ENCODE measurements at regions not wholly inside any gene's neighbourhood (a gene's known extent, or its start where the extent isn't known, plus 50 kb on each side); places are given as distances from the start of the nearest gene placed in this dataset.

DNA sequence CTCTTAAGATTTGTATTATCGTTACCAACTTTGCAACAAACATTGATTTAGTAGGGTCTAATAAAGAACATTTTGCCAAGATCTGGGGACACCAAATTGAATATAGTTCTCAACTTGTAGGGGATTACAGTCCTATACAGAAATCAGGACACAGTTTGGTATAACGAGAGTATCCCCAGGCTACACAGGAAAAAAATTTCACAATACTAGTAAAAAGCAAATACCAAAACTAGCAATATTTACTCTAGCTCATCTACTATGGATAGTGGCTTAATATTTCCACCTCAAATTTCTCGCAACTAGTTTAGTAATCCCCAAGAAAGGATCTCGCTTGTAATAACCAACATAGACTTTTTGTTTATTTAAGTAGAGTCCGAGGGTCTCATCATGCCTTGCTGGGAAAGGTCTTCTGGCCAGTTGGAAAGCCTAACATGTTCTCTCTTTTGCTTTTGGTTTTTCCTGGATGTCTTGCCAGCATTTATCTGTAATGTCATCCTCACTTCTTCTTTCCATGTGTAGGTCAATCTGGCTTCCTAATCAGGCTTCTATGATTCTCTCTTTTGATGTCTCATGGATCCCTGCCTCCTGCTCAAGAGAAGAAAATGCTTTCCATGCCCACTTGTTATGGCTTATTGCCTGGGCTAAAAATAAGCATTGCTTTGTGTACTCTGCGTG is 104.7 kb upstream of the KCNK2 start:
- DNase-seq, result no peak
- Histone ChIP-seq H3K4me2 (ENCODE audit: low read length) (no peak overlapping the region), H3K4ac (ENCODE audit: low read depth, low read length) (no peak overlapping the region), H2AK5ac (ENCODE audit: low read length) (no peak overlapping the region), H4K5ac (ENCODE audit: low read length) (no peak overlapping the region), H3K27me3 (ENCODE audit: insufficient read depth, low read length, poor library complexity) (no peaks in the 10 kb centered on the region), H3K36me3 (ENCODE audit: control insufficient read depth, insufficient read depth, low read length) (no peaks in the 10 kb centered on the region), H3K4me1 (ENCODE audit: control insufficient read depth, low read depth, low read length) (peaks cover 3% of the 10 kb centered on the region), H4K8ac (ENCODE audit: low read depth, low read length) (no peak overlapping the region), H3K79me2 (ENCODE audit: control insufficient read depth, insufficient read depth, low read length) (no peaks in the 10 kb centered on the region), H2BK5ac (ENCODE audit: low read length) (no peak overlapping the region), H3K9ac (ENCODE audit: low read length) (no peak overlapping the region), H3K18ac (ENCODE audit: low read length) (no peak overlapping the region), H3K4me3 (ENCODE audit: low read length) (no peak overlapping the region), H2BK15ac (replicated peaks; ENCODE audit: low read depth) (no peak overlapping the region), H2BK120ac (ENCODE audit: low read depth, low read length) (no peak overlapping the region), H3K79me1 (ENCODE audit: low read length) (no peaks in the 10 kb centered on the region), H3K27ac (ENCODE audit: low read depth, low read length) (no peak overlapping the region), H3K23ac (ENCODE audit: low read length) (no peak overlapping the region), H3K56ac (ENCODE audit: low read length) (no peak overlapping the region)
- no CpG with 5 or more reads among the region's 6 CpGs for WGBS (ENCODE audit: extremely low coverage, insufficient coverage, low lambda C conversion rate)

DNA sequence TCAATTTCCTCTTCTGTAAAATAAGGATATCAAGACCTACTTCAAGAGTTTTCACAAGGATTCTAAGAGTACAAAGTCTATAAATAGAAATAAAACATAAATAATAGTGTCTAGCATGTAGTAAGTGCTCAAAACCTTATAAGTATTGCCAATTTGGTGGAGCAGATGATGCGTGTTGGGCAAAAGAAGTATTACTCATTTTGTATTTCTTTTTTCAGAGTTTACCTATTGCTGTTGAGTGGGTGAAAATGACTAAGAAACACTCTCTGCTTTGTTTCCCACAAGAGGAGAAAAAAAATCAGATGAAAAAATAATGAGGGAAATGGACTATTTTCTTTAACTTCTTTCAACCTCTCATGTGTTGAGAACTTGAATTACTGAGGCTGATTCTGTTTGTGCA is 103.3 kb upstream of the KCNK2 start:
- no peaks in the 10 kb centered on the region for H3K36me3 ChIP-seq (ENCODE audit: control insufficient read depth, insufficient read depth, low read length)
- H3K23ac ChIP-seq (ENCODE audit: low read length), result no peak overlapping the region
- H2BK120ac ChIP-seq (ENCODE audit: low read depth, low read length), result no peak overlapping the region
- no CpG with 5 or more reads among the region's 1 CpG for WGBS (ENCODE audit: extremely low coverage, insufficient coverage, low lambda C conversion rate)
- DNase-seq, result no peak
- H3K27ac ChIP-seq (ENCODE audit: low read depth, low read length), result no peak overlapping the region
- H2BK5ac ChIP-seq (ENCODE audit: low read length), result no peak overlapping the region
- H2AK5ac ChIP-seq (ENCODE audit: low read length), result no peak overlapping the region
- no peak overlapping the region for H3K4me3 ChIP-seq (ENCODE audit: low read length)
- H3K79me2 ChIP-seq (ENCODE audit: control insufficient read depth, insufficient read depth, low read length), result no peaks in the 10 kb centered on the region
- H3K18ac ChIP-seq (ENCODE audit: low read length), result no peak overlapping the region
- no peak overlapping the region for H3K9ac ChIP-seq (ENCODE audit: low read length)
- H4K5ac ChIP-seq (ENCODE audit: low read length), result no peak overlapping the region
- H3K79me1 ChIP-seq (ENCODE audit: low read length), result no peaks in the 10 kb centered on the region
- H3K4me2 ChIP-seq (ENCODE audit: low read length), result no peak overlapping the region
- H3K27me3 ChIP-seq (ENCODE audit: insufficient read depth, low read length, poor library complexity), result no peaks in the 10 kb centered on the region
- H4K8ac ChIP-seq (ENCODE audit: low read depth, low read length), result no peak overlapping the region
- no peaks in the 10 kb centered on the region for H3K4me1 ChIP-seq (ENCODE audit: control insufficient read depth, low read depth, low read length)
- no peak overlapping the region for H2BK15ac ChIP-seq (replicated peaks; ENCODE audit: low read depth)
- no peak overlapping the region for H3K56ac ChIP-seq (ENCODE audit: low read length)
- H3K4ac ChIP-seq (ENCODE audit: low read depth, low read length), result no peak overlapping the region

DNA sequence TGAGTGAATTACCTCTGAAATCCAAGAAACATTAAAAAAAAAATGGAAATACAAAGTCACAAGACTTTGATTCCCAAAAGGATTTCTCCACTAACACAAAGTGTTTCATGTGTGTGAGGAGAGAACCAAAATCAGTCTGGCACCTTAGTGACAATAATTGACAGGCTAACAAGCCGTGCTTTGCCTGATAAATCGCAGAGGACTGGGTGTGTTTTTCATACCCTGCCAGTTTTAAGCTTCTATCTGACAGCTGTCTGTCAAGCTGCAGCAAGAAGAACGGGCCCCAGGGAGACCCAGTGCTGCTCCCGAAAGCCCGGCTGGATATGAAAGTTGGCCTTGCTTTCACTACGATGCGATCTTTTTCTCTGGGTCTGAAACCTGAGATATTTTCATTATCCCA is 101.6 kb upstream of the KCNK2 start:
- no CpG with 5 or more reads among the region's 7 CpGs for WGBS (ENCODE audit: extremely low coverage, insufficient coverage, low lambda C conversion rate)
- DNase-seq, result no peak
- H2BK15ac ChIP-seq (replicated peaks; ENCODE audit: low read depth), result no peak overlapping the region

DNA sequence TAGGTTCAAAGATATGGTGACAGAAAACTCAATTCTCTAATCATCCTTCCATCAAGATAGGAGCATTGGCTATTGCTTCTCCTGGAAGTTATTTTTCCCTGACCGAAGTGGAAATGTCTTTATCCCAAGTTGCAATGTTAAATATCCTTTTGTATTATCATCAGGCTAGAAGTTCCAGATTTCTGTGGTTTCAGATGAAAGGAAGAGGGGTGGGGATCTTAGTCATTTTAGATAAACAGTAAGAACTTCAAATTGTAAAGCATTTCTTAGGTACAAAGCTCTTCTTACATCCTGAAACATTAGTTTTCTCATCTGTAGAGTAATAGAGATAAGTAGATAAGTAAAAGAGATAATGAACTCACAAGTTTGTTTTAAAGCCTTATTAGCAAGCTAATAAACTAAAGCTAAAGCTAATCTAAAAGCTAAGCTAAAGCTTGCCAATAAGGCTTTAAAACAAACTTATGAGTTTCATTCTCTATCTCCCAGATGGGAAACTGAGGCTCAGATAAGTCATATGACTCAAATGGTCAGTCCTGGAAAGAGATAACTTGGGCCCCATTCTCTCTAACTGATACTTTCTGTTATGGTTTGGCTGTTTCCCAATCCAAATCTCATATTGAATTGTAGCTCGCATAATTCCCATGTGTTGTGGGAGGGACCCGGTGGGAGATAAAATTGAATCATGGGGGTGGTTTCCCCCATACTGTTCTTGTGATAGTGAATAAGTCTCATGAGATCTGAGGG is 99.2 kb upstream of the KCNK2 start:
- Histone ChIP-seq H4K8ac (ENCODE audit: low read depth, low read length) (no peak overlapping the region), H3K36me3 (ENCODE audit: control insufficient read depth, insufficient read depth, low read length) (no peaks in the 10 kb centered on the region), H2AK5ac (ENCODE audit: low read length) (no peak overlapping the region), H2BK120ac (ENCODE audit: low read depth, low read length) (no peak overlapping the region), H3K79me2 (ENCODE audit: control insufficient read depth, insufficient read depth, low read length) (no peaks in the 10 kb centered on the region), H3K56ac (ENCODE audit: low read length) (no peak overlapping the region), H3K4me3 (ENCODE audit: low read length) (no peak overlapping the region), H2BK15ac (replicated peaks; ENCODE audit: low read depth) (no peak overlapping the region), H3K4me2 (ENCODE audit: low read length) (no peak overlapping the region), H3K23ac (ENCODE audit: low read length) (no peak overlapping the region), H3K4ac (ENCODE audit: low read depth, low read length) (no peak overlapping the region), H3K27ac (ENCODE audit: low read depth, low read length) (no peak overlapping the region), H3K79me1 (ENCODE audit: low read length) (no peaks in the 10 kb centered on the region), H2BK5ac (ENCODE audit: low read length) (no peak overlapping the region), H3K18ac (ENCODE audit: low read length) (no peak overlapping the region), H3K9ac (ENCODE audit: low read length) (no peak overlapping the region), H3K4me1 (ENCODE audit: control insufficient read depth, low read depth, low read length) (no peaks in the 10 kb centered on the region), H3K27me3 (ENCODE audit: insufficient read depth, low read length, poor library complexity) (no peaks in the 10 kb centered on the region), H4K5ac (ENCODE audit: low read length) (no peak overlapping the region)
- DNase-seq, result no peak
- WGBS (ENCODE audit: extremely low coverage, insufficient coverage, low lambda C conversion rate), result no CpG with 5 or more reads among the region's 3 CpGs

More for the DNA sequence above, 101.6 kb upstream of the KCNK2 start:
- no peak overlapping the region for H3K27ac ChIP-seq (ENCODE audit: low read depth, low read length)
- no peak overlapping the region for H3K4me3 ChIP-seq (ENCODE audit: low read length)
- H3K36me3 ChIP-seq (ENCODE audit: control insufficient read depth, insufficient read depth, low read length), result no peaks in the 10 kb centered on the region
- H3K23ac ChIP-seq (ENCODE audit: low read length), result no peak overlapping the region
- no peak overlapping the region for H3K4me2 ChIP-seq (ENCODE audit: low read length)
- no peak overlapping the region for H4K8ac ChIP-seq (ENCODE audit: low read depth, low read length)
- no peaks in the 10 kb centered on the region for H3K79me2 ChIP-seq (ENCODE audit: control insufficient read depth, insufficient read depth, low read length)
- no peak overlapping the region for H3K56ac ChIP-seq (ENCODE audit: low read length)
- H3K79me1 ChIP-seq (ENCODE audit: low read length), result no peaks in the 10 kb centered on the region
- H2BK120ac ChIP-seq (ENCODE audit: low read depth, low read length), result no peak overlapping the region
- H3K4ac ChIP-seq (ENCODE audit: low read depth, low read length), result no peak overlapping the region
- no peak overlapping the region for H2AK5ac ChIP-seq (ENCODE audit: low read length)
- H3K9ac ChIP-seq (ENCODE audit: low read length), result no peak overlapping the region
- H2BK5ac ChIP-seq (ENCODE audit: low read length), result no peak overlapping the region
- no peaks in the 10 kb centered on the region for H3K27me3 ChIP-seq (ENCODE audit: insufficient read depth, low read length, poor library complexity)
- no peaks in the 10 kb centered on the region for H3K4me1 ChIP-seq (ENCODE audit: control insufficient read depth, low read depth, low read length)
- H4K5ac ChIP-seq (ENCODE audit: low read length), result no peak overlapping the region
- no peak overlapping the region for H3K18ac ChIP-seq (ENCODE audit: low read length)

DNA sequence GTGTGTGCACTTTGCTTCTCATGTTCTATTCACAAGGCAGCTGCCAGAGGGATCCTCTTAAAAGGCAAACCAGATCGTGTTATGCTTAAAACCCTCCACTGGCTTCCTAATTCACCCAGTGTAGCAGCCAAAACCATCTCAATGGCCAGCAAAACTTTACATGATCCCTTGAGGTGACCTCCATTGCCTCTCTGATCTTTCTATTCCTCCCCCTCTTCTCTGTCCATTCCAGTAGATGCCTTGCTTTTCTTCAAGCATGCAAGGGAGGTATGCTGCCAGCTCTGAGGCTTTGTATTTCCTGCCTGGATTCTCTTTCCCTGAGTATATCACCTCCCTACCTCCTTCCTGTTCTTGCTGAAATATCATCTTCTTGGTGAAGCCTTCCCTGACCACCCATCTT is 93.2 kb upstream of the KCNK2 start:
- no peak overlapping the region for H3K4me3 ChIP-seq (ENCODE audit: low read length)
- H2AK5ac ChIP-seq (ENCODE audit: low read length), result no peak overlapping the region
- no peak overlapping the region for H2BK5ac ChIP-seq (ENCODE audit: low read length)
- H3K9ac ChIP-seq (ENCODE audit: low read length), result no peak overlapping the region
- no peaks in the 10 kb centered on the region for H3K4me1 ChIP-seq (ENCODE audit: control insufficient read depth, low read depth, low read length)
- H3K4ac ChIP-seq (ENCODE audit: low read depth, low read length), result no peak overlapping the region
- no peak overlapping the region for H3K56ac ChIP-seq (ENCODE audit: low read length)
- no peak overlapping the region for H2BK15ac ChIP-seq (replicated peaks; ENCODE audit: low read depth)
- WGBS (ENCODE audit: extremely low coverage, insufficient coverage, low lambda C conversion rate), result no CpG with 5 or more reads among the region's 1 CpG
- H2BK120ac ChIP-seq (ENCODE audit: low read depth, low read length), result no peak overlapping the region
- H3K27ac ChIP-seq (ENCODE audit: low read depth, low read length), result no peak overlapping the region
- H3K4me2 ChIP-seq (ENCODE audit: low read length), result no peak overlapping the region
- H3K27me3 ChIP-seq (ENCODE audit: insufficient read depth, low read length, poor library complexity), result no peaks in the 10 kb centered on the region
- H3K18ac ChIP-seq (ENCODE audit: low read length), result no peak overlapping the region
- H3K23ac ChIP-seq (ENCODE audit: low read length), result no peak overlapping the region
- no peak overlapping the region for H4K8ac ChIP-seq (ENCODE audit: low read depth, low read length)
- H4K5ac ChIP-seq (ENCODE audit: low read length), result no peak overlapping the region
- no peaks in the 10 kb centered on the region for H3K36me3 ChIP-seq (ENCODE audit: control insufficient read depth, insufficient read depth, low read length)
- H3K79me1 ChIP-seq (ENCODE audit: low read length), result no peaks in the 10 kb centered on the region
- H3K79me2 ChIP-seq (ENCODE audit: control insufficient read depth, insufficient read depth, low read length), result no peaks in the 10 kb centered on the region
- no peak for DNase-seq
